ENCODE measurements at regions not wholly inside any gene's neighbourhood (a gene's known extent, or its start where the extent isn't known, plus 50 kb on each side); places are given as distances from the start of the nearest gene placed in this dataset.
A peak's percentile ranks its signal among the peaks of the same experiment; 100 is the strongest.

DNA sequence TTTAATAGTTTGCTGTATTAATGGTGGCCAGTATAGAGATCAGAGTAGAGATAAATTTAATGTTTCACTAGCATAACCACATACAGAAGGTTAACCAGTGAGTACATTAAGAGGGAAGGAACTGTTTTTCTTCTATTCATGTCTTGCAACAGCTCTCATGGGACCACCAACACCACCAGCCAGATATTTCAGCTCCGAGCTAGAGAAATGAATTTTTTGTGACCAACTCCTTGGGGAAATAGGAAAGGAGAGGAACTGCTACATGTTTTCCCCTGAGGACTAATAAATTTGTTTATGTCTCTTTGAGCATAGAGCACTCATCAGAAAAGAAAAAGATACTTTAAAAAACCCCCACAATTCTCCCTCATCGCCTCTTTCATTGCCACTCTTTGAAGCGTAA lies 247.5 kb downstream of the MBNL1 start:
- no peak for DNase-seq (ENCODE audit: extremely low read depth in 1 of 2, low read depth in 1 of 2)

DNA sequence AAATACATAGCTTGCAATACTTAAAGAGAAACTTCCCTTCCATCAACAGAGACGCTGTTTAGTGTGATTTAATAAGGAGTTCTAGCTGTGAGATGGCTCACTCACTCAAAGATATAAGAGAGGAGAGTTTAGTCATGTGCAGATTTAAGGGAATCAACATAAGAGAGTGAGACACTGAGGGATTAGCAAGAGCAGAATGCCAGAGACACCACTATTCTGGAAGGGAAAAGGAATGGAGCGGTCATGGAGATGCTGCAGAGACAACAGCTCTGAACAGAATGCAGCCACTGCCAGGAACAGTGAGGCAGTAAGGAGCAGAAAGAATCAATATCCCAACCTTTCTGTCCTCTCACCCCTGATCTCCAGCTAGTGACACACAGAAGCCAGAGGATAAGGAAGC lies 248.8 kb downstream of the MBNL1 start:
- DNase-seq (ENCODE audit: extremely low read depth in 1 of 2, low read depth in 1 of 2): no peak

DNA sequence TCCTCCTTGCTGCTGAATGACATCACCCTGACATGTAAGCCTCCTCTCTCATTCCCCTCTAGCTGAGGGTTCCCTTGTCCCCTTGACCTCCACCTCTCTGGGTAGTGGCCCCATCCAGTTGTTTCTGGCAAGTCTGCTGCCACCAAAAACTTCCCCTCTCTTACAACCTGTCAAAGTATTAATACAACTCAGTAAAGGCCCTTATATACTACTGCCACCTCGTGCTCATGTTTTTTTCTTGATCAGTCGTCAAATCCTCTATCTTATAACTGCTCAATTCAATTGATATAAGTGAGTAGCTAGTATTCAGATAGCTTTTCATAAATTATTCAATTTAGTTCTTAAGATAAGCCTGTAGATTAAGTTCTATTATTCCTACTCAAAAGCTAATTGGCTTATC lies 249.6 kb downstream of the MBNL1 start:
- no peak for DNase-seq (ENCODE audit: extremely low read depth in 1 of 2, low read depth in 1 of 2)

DNA sequence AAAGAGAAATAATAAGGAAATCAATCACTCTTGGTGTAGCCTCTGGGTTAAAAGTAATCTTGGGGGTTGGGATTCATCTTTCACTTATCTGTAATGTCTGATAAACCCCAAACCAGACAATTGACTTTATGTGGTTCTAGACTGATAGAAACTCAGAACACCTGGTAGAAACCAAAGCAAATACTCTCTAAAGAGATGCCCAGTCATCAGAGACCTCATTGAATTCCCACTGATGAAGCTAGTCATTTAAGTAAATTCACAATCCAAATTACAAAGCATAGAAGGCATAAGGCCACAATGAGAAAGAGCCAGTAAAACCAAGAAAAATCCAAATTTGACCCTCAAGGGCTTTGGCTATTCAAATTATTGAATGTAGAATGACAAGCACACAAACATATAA lies 250.6 kb downstream of the MBNL1 start:
- DNase-seq (ENCODE audit: extremely low read depth in 1 of 2, low read depth in 1 of 2): no peak

DNA sequence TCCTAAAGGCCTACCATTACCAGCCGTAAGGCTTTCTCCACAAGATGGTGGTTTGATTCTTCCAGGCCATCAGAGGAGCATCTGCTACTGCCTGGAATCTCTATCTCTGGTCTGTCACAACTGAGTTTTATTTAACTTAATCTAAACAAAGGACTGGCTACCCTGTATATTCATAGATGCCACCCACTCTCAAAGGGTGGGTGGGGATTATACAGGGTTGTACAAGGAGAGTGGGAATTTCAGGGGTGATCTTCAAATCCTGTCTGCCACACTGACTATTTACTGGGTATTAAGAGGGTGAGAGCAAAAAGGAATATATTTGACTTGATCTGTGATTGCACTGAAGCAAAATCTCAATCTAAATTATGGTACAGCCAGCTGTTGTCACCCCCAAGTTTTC lies 253.3 kb downstream of the MBNL1 start:
- DNase-seq (ENCODE audit: extremely low read depth in 1 of 2, low read depth in 1 of 2): no peak

DNA sequence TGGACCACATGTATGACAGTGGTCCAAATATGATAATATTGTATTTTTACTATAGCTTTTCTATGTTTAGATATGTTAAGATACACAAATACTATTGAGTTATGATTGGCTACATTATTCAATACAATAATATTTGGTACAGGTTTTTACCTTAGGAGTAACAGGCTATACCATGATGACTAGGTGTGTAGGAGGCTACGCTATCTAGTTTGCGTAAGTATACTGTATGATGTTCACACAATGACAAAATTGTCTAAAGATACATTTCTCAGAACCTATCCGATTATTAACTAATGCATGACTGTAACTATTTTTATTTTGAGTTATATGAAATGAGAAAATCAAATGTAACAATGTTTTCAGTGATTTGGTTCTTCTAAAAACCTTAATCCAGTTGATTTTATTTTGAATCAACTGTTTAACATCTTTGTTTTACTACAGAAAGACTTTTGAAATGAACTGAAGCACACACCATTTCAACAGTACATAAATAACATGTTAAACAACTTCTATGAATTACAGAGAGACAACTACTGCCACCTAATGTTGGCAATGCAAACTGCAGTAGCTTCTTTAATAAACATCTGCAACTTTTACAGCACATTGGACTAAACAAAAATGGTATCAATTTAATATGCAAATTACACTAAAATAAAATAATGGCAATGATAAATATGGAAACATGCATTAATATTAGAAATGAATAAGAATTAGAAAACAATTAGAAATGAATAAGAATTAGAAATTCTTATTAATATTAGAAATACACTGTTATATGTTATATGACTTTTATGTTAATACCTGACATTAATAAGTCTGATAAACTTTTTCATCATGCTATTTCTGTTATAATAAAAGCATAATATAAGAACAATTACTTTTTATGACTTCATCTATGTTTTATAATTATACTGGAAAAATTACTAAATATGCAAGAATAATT lies 255.7 kb downstream of the MBNL1 start:
- no peak for DNase-seq (ENCODE audit: extremely low read depth in 1 of 2, low read depth in 1 of 2)

DNA sequence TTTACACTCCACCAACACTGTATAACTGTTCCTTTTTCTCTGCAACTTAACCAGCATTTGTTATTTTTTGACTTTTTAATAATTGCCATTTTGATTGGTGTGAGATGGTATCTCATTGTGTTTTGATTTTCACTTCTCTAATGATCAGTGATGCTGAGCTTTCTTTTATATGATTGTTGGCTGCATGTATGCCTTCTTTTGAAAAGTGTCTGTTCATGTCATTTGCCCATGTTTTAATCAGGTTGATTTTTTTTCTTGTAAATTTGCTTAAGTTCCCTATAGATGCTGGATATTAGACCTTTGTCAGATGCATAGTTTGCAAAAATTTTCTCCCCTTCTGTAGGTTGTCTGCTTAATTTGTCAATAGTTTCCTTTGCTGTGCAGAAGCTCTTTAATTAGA lies 263.0 kb downstream of the MBNL1 start:
- DNase-seq (ENCODE audit: extremely low read depth in 1 of 2, low read depth in 1 of 2): no peak

DNA sequence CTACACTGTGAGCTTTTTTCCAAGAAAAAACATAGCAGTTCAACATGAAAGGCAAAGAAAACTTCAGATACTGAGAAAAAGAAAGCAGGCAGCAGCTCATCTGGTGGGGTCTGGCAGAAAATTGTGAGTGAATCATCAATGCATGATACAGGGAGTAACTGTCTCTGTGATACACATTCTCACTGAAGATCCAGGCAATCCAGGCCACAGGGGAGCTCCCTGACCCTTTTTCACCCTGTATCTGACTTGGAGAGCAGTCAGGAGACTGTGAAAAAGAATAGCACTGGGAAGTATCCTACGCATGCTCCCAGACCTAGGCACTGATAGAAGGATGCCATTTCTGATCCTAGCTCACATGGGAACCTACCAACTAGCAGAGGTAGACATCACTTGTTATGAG lies 269.8 kb downstream of the MBNL1 start:
- DNase-seq (ENCODE audit: extremely low read depth in 1 of 2, low read depth in 1 of 2): no peak

DNA sequence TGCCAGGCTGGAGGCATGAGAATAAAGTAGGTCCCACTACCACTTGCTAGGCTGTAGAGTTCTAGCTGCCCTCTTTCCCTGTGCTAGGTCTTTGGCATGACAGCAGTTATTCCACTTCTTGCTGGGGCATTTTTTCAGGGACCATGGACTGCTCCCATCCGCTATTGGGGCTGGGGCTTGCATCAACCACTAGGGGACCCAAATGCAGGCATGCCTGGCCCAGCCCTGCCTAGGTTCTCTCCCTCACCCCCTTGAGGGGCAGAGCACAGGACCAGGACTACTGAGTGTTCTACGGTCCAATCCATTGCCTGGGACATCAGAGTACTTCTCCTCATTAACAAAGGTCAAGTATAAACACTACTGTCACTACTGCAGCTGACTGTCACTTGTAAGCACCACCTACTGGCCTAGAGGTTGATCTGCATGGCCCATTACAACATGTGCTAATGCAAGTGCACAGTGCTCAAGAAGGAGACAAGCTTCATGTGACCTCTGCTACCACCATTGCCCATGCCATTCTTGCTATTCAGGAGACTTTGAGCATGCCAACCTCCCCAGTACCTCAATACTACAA lies 270.5 kb downstream of the MBNL1 start:
- DNase-seq (ENCODE audit: extremely low read depth in 1 of 2, low read depth in 1 of 2): no peak

DNA sequence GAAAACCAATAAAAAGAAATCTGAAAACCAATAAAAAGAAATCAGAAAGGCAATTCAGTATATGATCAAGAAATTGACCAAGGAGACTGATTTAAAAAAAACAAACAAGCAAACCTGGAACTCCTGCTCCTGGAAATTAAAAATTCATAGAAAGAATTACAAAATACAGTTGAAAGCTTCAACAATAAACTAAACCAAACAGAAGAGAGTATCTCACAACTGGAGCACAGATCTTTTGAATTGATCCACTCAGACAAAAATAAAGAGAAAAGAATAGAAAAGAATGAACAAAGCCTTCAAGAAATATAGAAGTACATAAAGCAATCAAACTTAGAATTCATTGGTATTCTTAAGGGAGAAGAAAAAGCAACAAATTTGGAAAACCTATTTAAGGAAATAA lies 271.4 kb downstream of the MBNL1 start:
- DNase-seq (ENCODE audit: extremely low read depth in 1 of 2, low read depth in 1 of 2): no peak

DNA sequence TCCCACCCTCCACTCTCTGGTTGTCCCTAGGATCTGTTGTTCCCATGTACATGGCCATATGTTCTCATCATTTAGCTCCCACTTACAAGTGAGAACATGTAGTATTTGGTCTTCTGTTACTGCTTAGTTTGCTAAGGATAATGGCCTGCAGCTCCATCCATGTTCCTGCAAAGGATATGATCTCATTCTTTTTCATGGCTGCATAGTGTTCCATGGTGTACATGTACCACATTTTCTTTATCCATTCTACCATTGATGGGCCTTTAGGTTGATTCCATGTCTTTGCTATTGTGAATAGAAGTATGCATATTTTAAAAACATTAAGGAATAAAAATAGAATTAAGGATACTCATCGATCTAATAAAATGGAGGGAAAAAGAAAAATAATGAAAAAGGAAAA lies 278.4 kb downstream of the MBNL1 start:
- DNase-seq (ENCODE audit: extremely low read depth in 1 of 2, low read depth in 1 of 2): no peak

DNA sequence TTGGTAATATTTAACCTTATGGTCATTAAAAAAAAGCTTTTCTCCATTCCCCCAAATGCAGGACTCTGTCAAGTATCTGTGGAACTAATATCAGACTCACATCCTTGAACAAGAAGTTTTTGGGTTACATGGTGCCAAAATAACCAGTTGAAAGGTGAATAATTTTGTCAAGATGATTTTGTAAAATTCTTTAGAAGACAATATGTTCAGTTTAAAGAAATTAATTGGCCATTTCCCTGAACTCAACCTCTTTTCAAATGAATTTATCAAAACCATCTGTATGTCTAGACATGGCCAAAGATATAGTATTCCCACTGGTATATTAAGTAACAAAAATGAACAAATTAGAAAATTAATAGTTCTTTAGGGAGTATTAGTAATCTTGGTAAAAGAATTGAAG lies 280.5 kb downstream of the MBNL1 start:
- no peak for DNase-seq (ENCODE audit: extremely low read depth in 1 of 2, low read depth in 1 of 2)

DNA sequence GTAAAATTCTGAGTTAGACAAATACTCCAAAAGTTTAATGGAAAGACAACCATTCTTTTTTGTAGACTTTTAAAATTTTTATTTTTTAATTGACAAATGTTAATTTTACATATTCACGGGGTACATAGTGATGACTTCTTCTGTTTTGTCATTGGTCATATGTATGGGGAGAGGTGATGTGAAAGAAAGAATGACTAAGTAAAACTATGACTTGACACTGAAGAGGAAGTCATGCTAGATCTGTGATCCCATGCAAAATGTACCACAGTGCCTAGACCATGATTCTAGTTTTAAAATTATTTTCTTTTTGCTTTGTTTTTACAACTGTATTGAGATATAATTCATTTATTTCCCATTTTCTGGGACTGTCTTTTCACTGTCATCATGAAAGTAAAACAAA lies 281.6 kb downstream of the MBNL1 start:
- no peak for DNase-seq (ENCODE audit: extremely low read depth in 1 of 2, low read depth in 1 of 2)

DNA sequence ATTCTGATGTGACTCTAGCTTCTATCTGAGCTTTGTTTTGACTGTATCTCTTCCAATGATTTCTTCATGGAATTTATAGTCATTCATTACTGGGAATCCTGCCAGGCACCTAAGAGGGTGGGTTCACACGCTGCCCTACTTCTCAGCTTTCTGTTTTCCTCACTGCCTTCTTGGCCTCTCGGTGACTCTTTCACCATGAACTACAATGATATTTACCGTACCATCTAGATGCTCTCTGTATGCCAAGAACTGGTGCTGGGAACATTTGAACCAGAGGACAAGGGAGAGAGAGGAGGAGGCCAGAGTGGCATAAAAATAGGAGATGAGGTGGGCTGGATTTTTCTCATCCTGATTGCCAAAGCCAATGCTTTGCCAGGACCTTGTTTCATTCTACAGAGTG lies 280.0 kb upstream of the P2RY1 start:
- DNase-seq (ENCODE audit: extremely low read depth in 1 of 2, low read depth in 1 of 2): no peak

DNA sequence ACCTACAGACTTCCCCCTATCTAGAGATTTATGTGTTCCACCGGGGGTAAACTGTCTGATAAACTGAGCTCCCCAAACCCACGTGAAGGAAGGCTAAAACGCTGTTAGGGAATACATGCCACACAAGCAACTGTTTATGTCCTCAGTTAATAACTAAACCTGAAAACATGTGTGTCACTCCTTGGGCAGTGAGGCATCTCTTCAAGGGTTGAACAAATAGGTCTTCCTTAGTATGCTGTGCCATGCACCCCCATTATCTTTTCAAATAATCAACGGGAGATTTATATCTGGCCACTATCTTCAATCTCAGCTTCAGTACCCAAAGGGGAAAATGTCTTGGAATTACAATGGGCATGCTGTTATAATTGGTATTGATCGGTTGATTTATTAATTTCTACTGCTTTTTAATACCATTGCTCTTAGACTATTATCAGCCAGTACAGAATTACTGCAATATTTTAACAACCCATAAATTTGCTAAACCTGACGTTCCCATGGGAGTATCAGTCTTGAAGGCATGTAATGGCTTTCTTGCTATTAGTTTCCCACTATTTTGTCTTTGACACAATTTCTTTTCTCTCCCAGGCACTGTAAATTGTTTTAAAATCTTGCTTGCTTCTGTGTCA lies 279.2 kb upstream of the P2RY1 start:
- DNase-seq (ENCODE audit: extremely low read depth in 1 of 2, low read depth in 1 of 2): no peak

DNA sequence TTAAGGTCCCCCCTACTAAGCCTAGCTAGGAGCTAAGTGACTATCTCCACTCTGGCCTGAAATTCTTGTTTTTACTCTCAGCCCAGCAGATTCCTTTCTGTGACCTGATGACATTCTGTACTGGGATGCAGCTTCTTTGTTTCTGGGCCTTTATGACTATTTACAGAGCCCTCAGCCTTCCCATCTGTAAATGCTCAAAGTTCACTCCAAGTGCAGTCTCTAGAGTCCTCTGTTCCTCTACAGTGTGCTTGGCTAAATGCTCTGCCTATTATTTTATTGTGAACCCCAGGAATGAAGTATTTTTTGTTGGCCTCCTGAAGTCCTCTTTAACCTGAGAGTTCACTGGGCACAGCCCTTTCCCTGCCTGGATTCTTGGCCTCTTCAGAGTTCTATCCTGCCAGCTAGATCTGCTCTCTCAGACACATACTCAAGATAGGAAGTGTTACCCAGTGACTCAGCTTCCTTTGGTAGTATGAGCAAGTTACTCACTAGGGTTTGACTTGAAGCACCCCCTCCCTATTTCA lies 278.1 kb upstream of the P2RY1 start:
- DNase-seq (ENCODE audit: extremely low read depth in 1 of 2, low read depth in 1 of 2): no peak

DNA sequence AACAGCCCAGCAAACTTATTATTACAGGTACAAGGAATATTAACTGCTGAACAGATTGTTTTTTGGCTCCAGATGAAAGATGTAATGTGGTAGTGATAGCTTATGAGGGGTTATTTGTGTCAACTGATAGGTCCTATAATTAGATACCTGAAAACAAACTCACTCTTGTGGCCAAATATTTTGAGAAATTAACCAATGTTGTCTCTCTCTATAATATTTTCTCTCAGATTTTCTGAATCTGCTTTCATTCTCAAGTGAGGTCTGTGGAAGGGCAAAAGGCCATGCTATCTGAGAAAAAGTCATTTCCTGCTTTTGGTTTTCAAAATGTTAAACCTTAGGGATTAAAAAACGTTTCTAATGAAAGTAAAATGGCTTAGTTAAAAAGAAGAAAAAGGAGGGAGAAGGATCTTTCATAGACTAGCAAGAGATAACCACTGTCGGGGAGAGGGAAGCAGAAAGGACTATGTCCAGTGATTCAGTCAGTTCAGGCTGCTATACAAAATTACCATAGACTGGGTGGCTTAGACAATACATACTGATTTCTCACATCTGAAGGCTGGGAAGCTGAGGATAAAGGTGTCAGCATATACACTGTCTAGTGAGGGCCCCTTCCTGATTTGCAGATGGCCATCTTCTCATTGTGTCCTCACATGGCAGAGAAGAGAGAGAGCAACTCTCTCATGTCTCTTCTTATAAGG lies 277.5 kb upstream of the P2RY1 start:
- no peak for DNase-seq (ENCODE audit: extremely low read depth in 1 of 2, low read depth in 1 of 2)

DNA sequence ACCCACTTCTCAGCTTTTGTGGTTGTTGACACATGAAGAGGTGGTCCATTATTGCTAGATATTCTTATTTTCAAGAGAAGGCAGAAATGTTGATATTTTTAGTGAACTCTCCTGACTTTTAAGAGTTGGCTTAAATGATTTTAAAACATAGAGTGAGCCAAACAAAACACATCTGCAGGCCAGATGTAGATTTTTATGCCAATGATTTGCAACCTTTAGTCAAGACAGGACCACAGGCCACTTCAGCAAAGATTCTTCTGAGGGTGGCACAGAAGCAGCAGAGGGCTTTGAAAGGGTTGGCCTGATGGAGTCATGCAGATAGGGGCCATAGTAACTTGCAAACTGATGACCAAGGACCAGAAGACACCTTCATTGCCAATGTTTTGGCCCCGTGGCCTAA lies 276.5 kb upstream of the P2RY1 start:
- DNase-seq (ENCODE audit: extremely low read depth in 1 of 2, low read depth in 1 of 2): no peak

DNA sequence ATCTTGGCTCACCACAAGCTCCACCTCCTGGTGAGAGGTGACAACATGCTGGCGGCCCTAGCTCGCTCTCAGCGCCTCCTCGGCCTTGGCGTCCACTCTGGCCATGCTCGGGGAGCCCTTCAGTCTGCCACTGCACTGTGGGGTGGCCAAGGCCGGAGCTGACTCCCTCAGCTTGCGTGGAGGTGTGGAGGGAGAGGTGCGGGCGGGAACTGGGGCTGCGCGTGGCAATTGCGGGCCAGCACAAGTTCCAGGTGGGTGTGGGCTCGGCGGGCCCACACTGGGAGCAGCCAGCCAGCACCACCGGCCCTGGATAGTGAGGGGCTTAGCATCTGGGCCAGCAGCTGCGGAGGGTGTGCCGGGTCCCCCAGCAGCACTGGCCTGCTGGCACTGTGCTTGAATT lies 275.7 kb upstream of the P2RY1 start:
- DNase-seq (ENCODE audit: extremely low read depth in 1 of 2, low read depth in 1 of 2): no peak

DNA sequence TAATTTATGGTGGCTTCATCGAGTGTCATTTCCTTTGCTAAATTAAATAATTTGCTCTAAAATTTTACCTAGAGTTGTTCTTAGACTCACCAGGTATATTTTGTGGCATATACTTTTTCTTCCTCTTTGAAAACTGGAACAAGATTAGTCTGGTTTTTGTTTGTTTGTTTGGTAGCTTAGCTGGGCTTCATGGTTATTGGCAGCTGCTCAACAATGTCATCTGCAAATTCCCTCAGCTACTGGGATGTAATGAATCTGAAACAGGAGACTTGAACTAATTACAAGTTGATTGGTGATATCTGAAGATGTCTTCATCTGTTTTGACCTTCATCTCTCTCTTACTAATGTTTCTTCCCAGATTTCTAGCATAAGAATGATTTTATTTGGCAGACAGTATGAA lies 270.5 kb upstream of the P2RY1 start:
- no peak for DNase-seq (ENCODE audit: extremely low read depth in 1 of 2, low read depth in 1 of 2)

DNA sequence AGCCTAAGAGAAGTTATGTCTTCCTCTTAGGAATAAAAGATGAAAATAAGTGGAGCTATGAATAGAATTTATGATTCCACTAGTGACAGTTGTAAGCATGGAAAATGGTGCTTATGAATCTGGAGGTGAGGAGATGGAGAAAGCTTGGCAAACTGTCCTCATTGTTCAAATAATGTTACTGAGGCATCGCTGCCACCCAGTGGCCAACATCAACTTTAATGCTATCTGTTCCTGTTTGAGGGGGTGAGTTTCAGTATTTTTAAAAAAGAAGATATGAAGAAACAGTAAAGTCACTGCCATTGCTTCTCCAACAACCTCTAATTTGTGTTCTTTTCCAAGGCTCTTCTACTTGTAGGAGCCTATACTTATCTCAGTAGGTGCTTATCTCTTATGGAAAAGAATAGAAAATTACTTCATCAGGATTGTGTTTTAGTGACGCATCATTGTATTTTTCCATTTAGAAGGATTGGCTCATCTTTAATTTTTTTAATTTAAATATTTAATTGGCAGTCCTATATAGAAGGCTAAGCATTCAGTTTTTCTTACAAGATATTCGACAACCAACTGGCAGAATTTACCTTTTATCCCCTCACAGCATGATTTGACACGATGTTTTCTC lies 260.4 kb upstream of the P2RY1 start:
- peak in 1 of 2 donors; percentile 2 for DNase-seq (ENCODE audit: extremely low read depth in 1 of 2, low read depth in 1 of 2)

Data from activated CD8-positive, alpha-beta memory T cell treated with anti-CD3 and anti-CD28 coated beads for 1 hour (primary cell).